ENCODE measurements at regions not wholly inside any gene's neighbourhood (a gene's known extent, or its start where the extent isn't known, plus 50 kb on each side); places are given as distances from the start of the nearest gene placed in this dataset.

DNA sequence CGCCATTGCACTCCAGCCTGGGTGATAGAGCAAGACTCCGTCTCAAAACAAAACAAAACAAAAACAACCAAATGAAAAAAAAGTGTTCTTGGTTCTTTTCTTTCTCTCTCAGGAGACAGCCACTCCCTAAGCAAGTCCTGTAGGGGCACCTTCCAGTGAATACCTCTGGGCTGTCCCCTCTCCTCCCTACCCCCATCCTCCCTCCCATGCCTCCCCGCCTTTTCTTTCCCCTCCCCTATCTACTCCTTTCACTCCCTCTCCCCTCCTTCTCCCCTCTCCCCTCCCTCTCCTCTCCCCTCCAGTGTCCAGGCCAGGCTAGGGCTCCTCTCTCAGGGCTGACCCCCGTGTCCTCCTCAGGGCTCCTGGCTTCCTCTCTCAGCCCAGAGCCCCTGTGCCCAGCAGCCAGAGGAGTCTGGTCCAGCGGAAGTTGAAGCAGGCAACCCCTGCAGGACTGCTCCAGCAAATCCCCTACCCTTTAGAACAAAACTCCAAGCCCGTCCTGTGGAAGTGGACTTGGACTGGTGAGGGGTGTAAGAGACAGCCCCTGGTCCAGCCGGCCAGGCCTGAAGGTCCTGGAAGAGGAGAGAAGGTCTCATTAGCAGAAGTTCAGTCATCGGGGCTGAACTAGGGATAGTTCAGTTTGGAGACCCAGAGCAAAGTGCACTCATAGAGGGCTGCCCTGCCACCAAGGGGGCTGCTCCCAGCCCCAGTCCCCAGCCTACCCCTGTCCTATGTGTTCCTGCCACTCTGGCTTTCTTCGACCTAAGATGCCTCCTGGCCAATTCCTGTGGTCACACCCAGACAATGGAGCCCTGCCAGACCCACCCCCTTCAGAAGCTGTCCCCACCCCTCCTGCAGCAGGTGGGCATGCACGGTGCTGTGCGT, 79.8 kb upstream of the IQSEC1 start:
- Histone ChIP-seq H3K27me3 (ENCODE audit: insufficient read depth, low read length, poor library complexity, severe bottlenecking) (no peaks in the 10 kb centered on the region), H3K4me3 (ENCODE audit: low read length) (no peak overlapping the region), H3K4me1 (ENCODE audit: insufficient read depth, low read length) (peaks cover 10% of the 10 kb centered on the region), H3K36me3 (ENCODE audit: insufficient read depth, low read length) (no peaks in the 10 kb centered on the region), H3K27ac (ENCODE audit: low read depth, low read length) (no peak overlapping the region), H3K9me3 (ENCODE audit: low read length) (peaks cover 5% of the 10 kb centered on the region)
- peaks cover 6 to 16% (median 14%) of the 10 kb centered on the region in 5 donors for H3K9me3 Mint-ChIP-seq
- H3K27ac Mint-ChIP-seq, result no peak overlapping the region
- H3K4me3 Mint-ChIP-seq, result no peak overlapping the region
- peaks cover 6 to 12% of the 10 kb centered on the region in 2 donors for H3K27me3 Mint-ChIP-seq
- peaks cover 5 to 9% (median 9%) of the 10 kb centered on the region in 3 donors for H3K4me1 Mint-ChIP-seq
- peaks cover 0 to 12% (median 0%) of the 10 kb centered on the region in 3 donors for H3K36me3 Mint-ChIP-seq
- POLR2A ChIA-PET, result no interaction called here
- DNase-seq, result no peak
- CTCF ChIA-PET, result no interaction called here

GRCh38 chr3:13150624-13151023, 77.4 kb upstream of the IQSEC1 start:
- H3K4me1 ChIP-seq (ENCODE audit: insufficient read depth, low read length), result peaks cover 10% of the 10 kb centered on the region
- peak overlapping the region in 1 of 8 donors; percentile 54 for H3K27ac Mint-ChIP-seq
- ChIA-PET CTCF (no interaction called here), POLR2A (no interaction called here)
- H3K27me3 ChIP-seq (ENCODE audit: insufficient read depth, low read length, poor library complexity, severe bottlenecking), result no peaks in the 10 kb centered on the region
- H3K9me3 ChIP-seq (ENCODE audit: low read length), result peaks cover 5% of the 10 kb centered on the region
- H3K4me3 Mint-ChIP-seq, result no peak overlapping the region
- H3K36me3 ChIP-seq (ENCODE audit: insufficient read depth, low read length), result no peaks in the 10 kb centered on the region
- H3K27ac ChIP-seq (ENCODE audit: low read depth, low read length), result no peak overlapping the region
- peaks cover 4 to 13% (median 11%) of the 10 kb centered on the region in 5 donors for H3K9me3 Mint-ChIP-seq
- H3K36me3 Mint-ChIP-seq, result peaks cover 0 to 4% (median 0%) of the 10 kb centered on the region in 3 donors
- peaks cover 5 to 9% (median 9%) of the 10 kb centered on the region in 3 donors for H3K4me1 Mint-ChIP-seq
- H3K4me3 ChIP-seq (ENCODE audit: low read length), result no peak overlapping the region
- no peak for DNase-seq
- H3K27me3 Mint-ChIP-seq, result peaks cover 6 to 12% of the 10 kb centered on the region in 2 donors

- H3K9me3 Mint-ChIP-seq, result peaks cover 0 to 4% (median 2%) of the 10 kb centered on the region in 5 donors
- Histone ChIP-seq H3K27me3 (ENCODE audit: insufficient read depth, low read length, poor library complexity, severe bottlenecking) (no peaks in the 10 kb centered on the region), H3K27ac (ENCODE audit: low read depth, low read length) (no peak overlapping the region), H3K36me3 (ENCODE audit: insufficient read depth, low read length) (no peaks in the 10 kb centered on the region), H3K4me1 (ENCODE audit: insufficient read depth, low read length) (peaks cover 10% of the 10 kb centered on the region), H3K9me3 (ENCODE audit: low read length) (no peaks in the 10 kb centered on the region), H3K4me3 (ENCODE audit: low read length) (peak overlapping the region; percentile 29)
- ChIA-PET POLR2A (no interaction called here), CTCF (no interaction called here)
- no peaks in the 10 kb centered on the region for H3K36me3 Mint-ChIP-seq
- DNase-seq, result no peak
- H3K4me1 Mint-ChIP-seq, result peaks cover 5 to 9% (median 9%) of the 10 kb centered on the region in 3 donors
- H3K4me3 Mint-ChIP-seq, result peak overlapping the region in 6 of 7 donors; percentile 72 to 84 (median 76)
- H3K27ac Mint-ChIP-seq, result peak overlapping the region in 5 of 8 donors; percentile 68 to 87 (median 85)
- peaks cover 4 to 8% of the 10 kb centered on the region in 2 donors for H3K27me3 Mint-ChIP-seq
These were observed 76.3 kb upstream of the IQSEC1 start for GRCh38 chr3:13149330-13150108.

DNA sequence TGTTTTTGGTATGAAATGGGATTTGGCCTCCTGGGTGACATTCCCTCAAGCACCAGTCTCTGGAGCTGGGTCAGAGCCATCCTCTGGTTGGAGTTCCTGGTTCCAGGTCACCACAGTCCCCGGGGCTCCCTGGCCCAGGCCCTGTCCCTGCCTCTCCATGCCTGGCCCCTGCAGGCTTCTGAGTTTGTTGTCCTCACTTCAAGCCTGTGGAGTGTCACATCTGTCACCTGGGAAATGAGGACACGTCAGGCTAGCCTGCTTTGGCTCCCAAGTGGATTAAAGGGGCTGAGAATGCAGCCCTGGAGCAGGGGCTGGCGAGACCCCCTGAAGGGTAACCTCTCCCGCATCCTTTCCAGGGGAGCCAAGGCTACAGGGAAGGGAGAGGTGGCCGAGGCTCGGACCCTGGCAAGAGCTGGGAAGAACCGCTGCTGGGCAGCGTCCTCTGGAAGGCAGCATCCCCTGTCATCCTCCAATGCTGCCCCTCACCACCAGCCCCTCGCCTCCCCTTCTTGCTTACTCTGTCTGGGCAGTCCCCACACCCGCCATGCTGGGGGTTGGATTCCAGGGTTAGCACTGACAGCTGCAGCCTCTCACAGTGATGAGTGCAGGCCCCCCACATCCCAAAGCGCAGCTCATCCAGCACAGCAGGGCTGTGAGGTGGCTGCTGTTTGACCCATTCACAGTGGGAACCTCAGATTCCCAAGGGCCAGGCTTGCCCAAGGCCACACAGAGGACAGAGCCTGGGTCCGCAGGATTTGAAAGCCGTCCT, 75.5 kb upstream of the IQSEC1 start:
- POLR2A ChIA-PET, result no interaction called here
- Mint-ChIP-seq H3K27ac (peak overlapping the region in 1 of 8 donors; percentile 86), H3K4me3 (peak overlapping the region in 1 of 7 donors; percentile 11), H3K27me3 (peaks cover 4% of the 10 kb centered on the region in 2 donors), H3K9me3 (peaks cover 0 to 3% (median 0%) of the 10 kb centered on the region in 5 donors), H3K36me3 (no peaks in the 10 kb centered on the region), H3K4me1 (peaks cover 5 to 9% (median 9%) of the 10 kb centered on the region in 3 donors)
- H3K36me3 ChIP-seq (ENCODE audit: insufficient read depth, low read length), result no peaks in the 10 kb centered on the region
- H3K27ac ChIP-seq (ENCODE audit: low read depth, low read length), result no peak overlapping the region
- peaks cover 10% of the 10 kb centered on the region for H3K4me1 ChIP-seq (ENCODE audit: insufficient read depth, low read length)
- H3K4me3 ChIP-seq (ENCODE audit: low read length), result no peak overlapping the region
- CTCF ChIA-PET, result no interaction called here
- no peak for DNase-seq
- H3K9me3 ChIP-seq (ENCODE audit: low read length), result no peaks in the 10 kb centered on the region
- no peaks in the 10 kb centered on the region for H3K27me3 ChIP-seq (ENCODE audit: insufficient read depth, low read length, poor library complexity, severe bottlenecking)

GRCh38 chr3:13148126-13148525, 74.9 kb upstream of the IQSEC1 start:
- Mint-ChIP-seq H3K4me3 (no peak overlapping the region), H3K9me3 (no peaks in the 10 kb centered on the region), H3K27ac (peak overlapping the region in 1 of 8 donors; percentile 53), H3K36me3 (no peaks in the 10 kb centered on the region), H3K4me1 (peaks cover 5 to 9% (median 9%) of the 10 kb centered on the region in 3 donors), H3K27me3 (peaks cover under 1 to 4% of the 10 kb centered on the region in 2 donors)
- Histone ChIP-seq H3K9me3 (ENCODE audit: low read length) (no peaks in the 10 kb centered on the region), H3K36me3 (ENCODE audit: insufficient read depth, low read length) (no peaks in the 10 kb centered on the region), H3K27me3 (ENCODE audit: insufficient read depth, low read length, poor library complexity, severe bottlenecking) (no peaks in the 10 kb centered on the region), H3K4me1 (ENCODE audit: insufficient read depth, low read length) (peaks cover 10% of the 10 kb centered on the region), H3K27ac (ENCODE audit: low read depth, low read length) (no peak overlapping the region), H3K4me3 (ENCODE audit: low read length) (no peak overlapping the region)
- ChIA-PET CTCF (no interaction called here), POLR2A (no interaction called here)
- no peak for DNase-seq

DNA sequence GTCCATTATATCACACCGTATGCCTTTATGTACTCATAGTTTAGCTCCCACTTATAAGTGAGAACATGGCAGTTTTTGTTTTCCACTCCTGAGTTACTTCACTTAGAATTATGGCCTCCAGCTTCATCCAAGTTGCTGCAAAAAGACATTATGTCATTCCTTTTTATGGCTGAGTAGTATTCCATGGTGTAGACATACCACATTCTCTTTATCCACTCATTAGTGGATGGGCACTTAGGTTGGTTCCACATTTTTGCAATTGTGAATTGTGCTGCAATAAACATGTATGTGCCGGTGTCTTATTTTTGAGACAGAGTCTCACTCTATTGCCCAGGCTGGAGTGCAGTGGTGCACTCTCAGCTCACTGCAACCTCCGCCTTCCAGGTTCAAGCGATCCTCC, 74.1 kb upstream of the IQSEC1 start:
- no peak for DNase-seq
- H3K4me1 ChIP-seq (ENCODE audit: insufficient read depth, low read length), result peaks cover 10% of the 10 kb centered on the region
- CTCF ChIA-PET, result no interaction called here

DNA sequence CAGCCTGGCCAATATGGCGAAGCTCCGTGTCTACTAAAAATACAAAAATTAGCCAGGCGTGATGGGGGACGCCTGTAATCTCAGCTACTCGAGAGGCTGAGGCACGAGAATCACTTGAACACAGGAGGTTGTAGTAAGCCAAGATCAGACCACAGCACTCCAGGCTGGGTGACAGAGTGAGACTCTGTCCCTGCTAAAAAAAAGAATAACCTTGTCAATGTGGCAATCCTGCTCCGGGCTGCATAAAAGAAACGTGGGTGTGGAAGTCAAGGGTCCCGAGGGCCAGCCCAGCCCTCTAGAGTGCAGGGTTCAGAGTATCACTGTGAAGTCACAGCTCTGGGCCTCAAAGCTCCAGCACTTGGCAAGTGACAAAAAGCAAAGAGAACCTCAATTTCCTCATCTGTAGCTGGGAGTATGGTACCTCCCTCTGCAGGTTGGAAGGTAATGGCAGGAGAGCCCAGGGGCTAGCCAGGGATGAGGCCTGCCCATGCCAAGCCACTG, 73.5 kb upstream of the IQSEC1 start:
- DNase-seq, result no peak
- Mint-ChIP-seq H3K4me1 (peaks cover 5 to 9% (median 9%) of the 10 kb centered on the region in 3 donors), H3K4me3 (no peak overlapping the region), H3K9me3 (no peaks in the 10 kb centered on the region), H3K36me3 (peaks cover 0 to 2% (median 0%) of the 10 kb centered on the region in 3 donors), H3K27me3 (peaks cover 4 to 13% of the 10 kb centered on the region in 2 donors), H3K27ac (no peak overlapping the region)
- H3K36me3 ChIP-seq (ENCODE audit: insufficient read depth, low read length), result no peaks in the 10 kb centered on the region
- H3K9me3 ChIP-seq (ENCODE audit: low read length), result no peaks in the 10 kb centered on the region
- no peak overlapping the region for H3K27ac ChIP-seq (ENCODE audit: low read depth, low read length)
- H3K4me1 ChIP-seq (ENCODE audit: insufficient read depth, low read length), result peaks cover 10% of the 10 kb centered on the region
- POLR2A ChIA-PET, result no interaction called here
- CTCF ChIA-PET, result no interaction called here
- no peaks in the 10 kb centered on the region for H3K27me3 ChIP-seq (ENCODE audit: insufficient read depth, low read length, poor library complexity, severe bottlenecking)
- no peak overlapping the region for H3K4me3 ChIP-seq (ENCODE audit: low read length)

More for the DNA sequence above, 74.1 kb upstream of the IQSEC1 start:
- POLR2A ChIA-PET, result no interaction called here
- H3K27ac Mint-ChIP-seq, result no peak overlapping the region
- peaks cover 5 to 9% (median 9%) of the 10 kb centered on the region in 3 donors for H3K4me1 Mint-ChIP-seq
- H3K4me3 ChIP-seq (ENCODE audit: low read length), result no peak overlapping the region
- H3K27ac ChIP-seq (ENCODE audit: low read depth, low read length), result no peak overlapping the region
- peaks cover 4 to 7% of the 10 kb centered on the region in 2 donors for H3K27me3 Mint-ChIP-seq
- no peaks in the 10 kb centered on the region for H3K9me3 ChIP-seq (ENCODE audit: low read length)
- no peaks in the 10 kb centered on the region for H3K36me3 ChIP-seq (ENCODE audit: insufficient read depth, low read length)
- no peak overlapping the region for H3K4me3 Mint-ChIP-seq
- no peaks in the 10 kb centered on the region for H3K27me3 ChIP-seq (ENCODE audit: insufficient read depth, low read length, poor library complexity, severe bottlenecking)
- H3K36me3 Mint-ChIP-seq, result peaks cover 0 to 2% (median 0%) of the 10 kb centered on the region in 3 donors
- H3K9me3 Mint-ChIP-seq, result no peaks in the 10 kb centered on the region

Data from CD8-positive, alpha-beta memory T cell (primary cell).